Upper lobe of left lung (tissue), 4 donors: ENCODE measurements at regions not wholly inside any gene's neighbourhood (a gene's known extent, or its start where the extent isn't known, plus 50 kb on each side); places are given as distances from the start of the nearest gene placed in this dataset.

ENCODE experiments used
- CTCF ChIP-seq, 6 experiments: fragments of 450-650 bp in 4 of 6; fragments of 200-600 bp in 2 of 6; sonication (generic) in 2 of 6; IDR thresholded peaks; one replicate each; pipeline ENCODE4 v1.5.1; 2016 to 2019; ENCODE audit warnings: antibody characterized with exemption in 6 of 6
- POLR2A ChIP-seq, 4 donors: fragments of 450-650 bp; IDR thresholded peaks; one replicate each; pipeline ENCODE4 v1.5.1; 2016 to 2017; ENCODE audit warnings: antibody characterized with exemption in 4 of 4, mild to moderate bottlenecking in 2 of 4
- POLR2AphosphoS5 ChIP-seq, 2 donors: sonication (generic); formaldehyde crosslinking; IDR thresholded peaks; one replicate each; pipeline ENCODE4 v1.5.1; 2017; ENCODE audit warnings: antibody characterized with exemption in 2 of 2

- no peak for TF ChIP-seq POLR2A (IDR thresholded peaks at IDR 0.05)
- TF ChIP-seq CTCF (IDR thresholded peaks at IDR 0.05): no peak
- TF ChIP-seq POLR2AphosphoS5 (IDR thresholded peaks at IDR 0.05): no peak
These were observed 53.4 kb upstream of the SNRPN start for GRCh38 chr15:24901409-24901808.
